ENCODE measurements at regions not wholly inside any gene's neighbourhood (a gene's known extent, or its start where the extent isn't known, plus 50 kb on each side); places are given as distances from the start of the nearest gene placed in this dataset.

- no peaks in the 10 kb centered on the region for H3K9me3 Mint-ChIP-seq (ENCODE audit: unreplicated experiment)
- DNase-seq (ENCODE audit: extremely low spot score, unreplicated experiment), result no peak
- H3K27ac Mint-ChIP-seq (ENCODE audit: unreplicated experiment), result no peak overlapping the region
- no peaks in the 10 kb centered on the region for H3K27me3 Mint-ChIP-seq (ENCODE audit: unreplicated experiment)
- no peak for TF ChIP-seq CTCF (IDR thresholded peaks at IDR 0.05)
- H3K4me3 Mint-ChIP-seq (ENCODE audit: unreplicated experiment), result no peak overlapping the region
- H3K36me3 Mint-ChIP-seq (ENCODE audit: unreplicated experiment), result no peaks in the 10 kb centered on the region
- no peaks in the 10 kb centered on the region for H3K4me1 Mint-ChIP-seq (ENCODE audit: unreplicated experiment)
These were observed 730.4 kb upstream of the MEF2C start for GRCh38 chr5:89613222-89613956.

GRCh38 chr5:89606939-89607534, 724.1 kb upstream of the MEF2C start:
- H3K4me3 Mint-ChIP-seq (ENCODE audit: unreplicated experiment), result no peak overlapping the region
- H3K4me1 Mint-ChIP-seq (ENCODE audit: unreplicated experiment), result no peaks in the 10 kb centered on the region
- no peak overlapping the region for H3K27ac Mint-ChIP-seq (ENCODE audit: unreplicated experiment)

DNA sequence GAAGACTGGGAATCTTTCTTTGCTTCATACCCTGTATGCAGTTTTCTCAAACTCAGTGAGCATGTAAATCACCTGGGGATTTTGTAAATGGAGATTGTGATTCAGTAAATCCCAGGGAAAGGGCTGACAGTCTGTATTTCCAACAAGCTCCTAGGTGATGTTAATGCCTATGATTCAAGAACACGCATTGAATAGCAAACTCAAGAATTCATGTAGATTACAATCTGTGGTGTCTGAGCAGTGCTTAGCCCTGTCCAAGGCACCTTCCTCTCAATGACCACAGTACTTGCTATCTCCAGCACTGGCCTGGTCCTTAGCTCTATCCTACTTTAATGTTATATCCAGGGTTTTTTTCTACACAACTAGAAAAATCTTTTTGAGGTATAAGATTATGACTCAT, 721.4 kb upstream of the MEF2C start:
- H3K4me3 Mint-ChIP-seq (ENCODE audit: unreplicated experiment), result no peak overlapping the region
- no peaks in the 10 kb centered on the region for H3K36me3 Mint-ChIP-seq (ENCODE audit: unreplicated experiment)
- no peaks in the 10 kb centered on the region for H3K27me3 Mint-ChIP-seq (ENCODE audit: unreplicated experiment)
- H3K4me1 Mint-ChIP-seq (ENCODE audit: unreplicated experiment), result no peaks in the 10 kb centered on the region
- TF ChIP-seq CTCF (IDR thresholded peaks at IDR 0.05), result no peak
- DNase-seq (ENCODE audit: extremely low spot score, unreplicated experiment), result no peak
- H3K27ac Mint-ChIP-seq (ENCODE audit: unreplicated experiment), result no peak overlapping the region
- H3K9me3 Mint-ChIP-seq (ENCODE audit: unreplicated experiment), result no peaks in the 10 kb centered on the region

More at GRCh38 chr5:89606939-89607534, 724.1 kb upstream of the MEF2C start:
- Mint-ChIP-seq H3K9me3 (ENCODE audit: unreplicated experiment) (no peaks in the 10 kb centered on the region), H3K27me3 (ENCODE audit: unreplicated experiment) (no peaks in the 10 kb centered on the region), H3K36me3 (ENCODE audit: unreplicated experiment) (no peaks in the 10 kb centered on the region)
- no peak for TF ChIP-seq CTCF (IDR thresholded peaks at IDR 0.05)
- DNase-seq (ENCODE audit: extremely low spot score, unreplicated experiment), result no peak

DNA sequence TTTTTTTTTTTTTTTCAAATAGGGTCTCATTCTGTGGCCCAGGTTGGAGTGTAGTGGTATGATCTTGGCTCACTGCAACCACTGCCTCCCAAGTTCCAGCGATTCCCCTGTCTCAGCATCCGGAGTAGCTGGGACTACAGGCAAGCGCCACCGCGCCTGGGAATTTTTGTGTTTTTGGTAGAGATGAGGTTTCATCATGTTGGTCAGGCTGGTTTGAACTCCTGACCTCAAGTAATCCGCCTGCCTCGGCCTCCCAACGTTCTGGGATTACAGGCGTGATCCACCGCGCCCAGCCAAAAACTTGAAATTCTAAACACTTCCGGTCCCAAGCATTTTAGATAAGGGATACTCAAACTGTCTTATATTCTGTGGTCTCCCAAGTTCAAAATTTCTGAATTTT, 718.9 kb upstream of the MEF2C start:
- no peak for DNase-seq (ENCODE audit: extremely low spot score, unreplicated experiment)
- H3K9me3 Mint-ChIP-seq (ENCODE audit: unreplicated experiment), result no peaks in the 10 kb centered on the region
- no peaks in the 10 kb centered on the region for H3K4me1 Mint-ChIP-seq (ENCODE audit: unreplicated experiment)
- H3K27ac Mint-ChIP-seq (ENCODE audit: unreplicated experiment), result no peak overlapping the region
- H3K27me3 Mint-ChIP-seq (ENCODE audit: unreplicated experiment), result no peaks in the 10 kb centered on the region
- no peak for TF ChIP-seq CTCF (IDR thresholded peaks at IDR 0.05)
- H3K36me3 Mint-ChIP-seq (ENCODE audit: unreplicated experiment), result no peaks in the 10 kb centered on the region
- no peak overlapping the region for H3K4me3 Mint-ChIP-seq (ENCODE audit: unreplicated experiment)

- no peak overlapping the region for H3K4me3 Mint-ChIP-seq (ENCODE audit: unreplicated experiment)
- H3K4me1 Mint-ChIP-seq (ENCODE audit: unreplicated experiment), result peaks cover 8% of the 10 kb centered on the region
- H3K27ac Mint-ChIP-seq (ENCODE audit: unreplicated experiment), result no peak overlapping the region
- H3K36me3 Mint-ChIP-seq (ENCODE audit: unreplicated experiment), result no peaks in the 10 kb centered on the region
- TF ChIP-seq CTCF (IDR thresholded peaks at IDR 0.05), result no peak
- H3K27me3 Mint-ChIP-seq (ENCODE audit: unreplicated experiment), result no peaks in the 10 kb centered on the region
- H3K9me3 Mint-ChIP-seq (ENCODE audit: unreplicated experiment), result no peaks in the 10 kb centered on the region
- no peak for DNase-seq (ENCODE audit: extremely low spot score, unreplicated experiment)
These were observed 714.9 kb upstream of the MEF2C start for GRCh38 chr5:89597878-89598277.
